Uterus (tissue), 3 donors: ENCODE measurements at regions not wholly inside any gene's neighbourhood (a gene's known extent, or its start where the extent isn't known, plus 50 kb on each side); places are given as distances from the start of the nearest gene placed in this dataset.

Experiments
- DNase-seq, 2 donors: peaks; one replicate each; pipeline ENCODE4 v3.0.0-alpha.2; 2019 to 2020
- H3K27ac ChIP-seq, 2 donors: fragments of 200-600 bp; sonication (generic); 1 replicate in 1 of 2; 2 replicates in 1 of 2; pipeline ENCODE4 v1.5.1; 2016 to 2018
- H3K27me3 ChIP-seq, 2 donors: fragments of 200-600 bp; sonication (generic); one replicate each; pipeline ENCODE4 v1.5.1; 2018 to 2019; ENCODE audit warnings: control low read depth in 1 of 2
- H3K36me3 ChIP-seq, 2 donors: fragments of 200-600 bp; sonication (generic); one replicate each; pipeline ENCODE4 v1.5.1; 2019; ENCODE audit warnings: control low read depth in 1 of 2
- H3K4me1 ChIP-seq, 2 donors: fragments of 200-600 bp; sonication (generic); one replicate each; pipeline ENCODE4 v1.5.1; 2018 to 2019; ENCODE audit warnings: control low read depth in 1 of 2
- H3K4me3 ChIP-seq, 2 donors: fragments of 200-600 bp; sonication (generic); 1 replicate in 1 of 2; 2 replicates in 1 of 2; pipeline ENCODE4 v1.5.1; 2018 to 2019; ENCODE audit warnings: mild to moderate bottlenecking in 1 of 2
- H3K9me3 ChIP-seq, 2 donors: fragments of 200-600 bp; sonication (generic); one replicate each; pipeline ENCODE4 v1.5.1; 2019; ENCODE audit warnings: control low read depth in 1 of 2
- POLR2A ChIP-seq, 2 donors: fragments of 450-650 bp; IDR thresholded peaks; one replicate each; pipeline ENCODE4 v1.6.1; 2016; ENCODE audit warnings: antibody characterized with exemption in 2 of 2, mild to moderate bottlenecking in 1 of 2, moderate library complexity in 1 of 2
- intact Hi-C: fragments of 100-400 bp; cut with DNase I; formaldehyde crosslinking; loops from one replicate; pipeline ENCODE4 v1.15.1; 2023; ENCODE audit warnings: low total_unique reads
- TF ChIP-seq, protein P1 (sequence below), 4 experiments: fragments of 200-600 bp in 2 of 4; fragments of 450-650 bp in 2 of 4; sonication (generic) in 2 of 4; IDR thresholded peaks; one replicate each; pipeline ENCODE4 v1.5.1; 2016 to 2019; ENCODE audit warnings: antibody characterized with exemption in 4 of 4, mild to moderate bottlenecking in 2 of 4, moderate library complexity in 1 of 4
- donor health status: DM: yes; HTN: yes; CAD: no.

DNA sequence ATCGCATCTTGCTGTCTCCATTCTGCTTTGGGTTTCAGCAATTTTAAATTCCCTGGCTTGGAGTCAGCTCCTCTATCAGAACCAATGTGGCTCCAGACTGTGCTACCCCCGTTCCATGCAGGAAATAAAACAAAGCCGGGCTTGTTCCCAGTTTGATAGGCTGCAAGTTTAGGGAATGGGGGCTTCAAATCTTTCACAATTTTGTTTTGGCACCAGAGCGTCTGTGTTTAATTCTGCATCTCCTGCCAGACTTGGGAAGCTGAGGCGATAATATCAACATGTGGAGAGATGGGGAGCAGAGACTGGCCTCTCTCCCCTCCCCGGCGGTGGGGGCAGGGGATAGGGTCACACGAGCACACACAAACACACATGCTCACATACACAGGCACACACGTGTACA, 305.9 kb downstream of the FGFR2 start:
- Histone ChIP-seq H3K27me3 (no peaks in the 10 kb centered on the region), H3K27ac (no peak overlapping the region), H3K4me1 (no peaks in the 10 kb centered on the region), H3K4me3 (no peak overlapping the region), H3K36me3 (no peaks in the 10 kb centered on the region), H3K9me3 (no peaks in the 10 kb centered on the region)
- no peak for DNase-seq
- intact Hi-C loops: no loop called here
- TF ChIP-seq, protein P1, sequence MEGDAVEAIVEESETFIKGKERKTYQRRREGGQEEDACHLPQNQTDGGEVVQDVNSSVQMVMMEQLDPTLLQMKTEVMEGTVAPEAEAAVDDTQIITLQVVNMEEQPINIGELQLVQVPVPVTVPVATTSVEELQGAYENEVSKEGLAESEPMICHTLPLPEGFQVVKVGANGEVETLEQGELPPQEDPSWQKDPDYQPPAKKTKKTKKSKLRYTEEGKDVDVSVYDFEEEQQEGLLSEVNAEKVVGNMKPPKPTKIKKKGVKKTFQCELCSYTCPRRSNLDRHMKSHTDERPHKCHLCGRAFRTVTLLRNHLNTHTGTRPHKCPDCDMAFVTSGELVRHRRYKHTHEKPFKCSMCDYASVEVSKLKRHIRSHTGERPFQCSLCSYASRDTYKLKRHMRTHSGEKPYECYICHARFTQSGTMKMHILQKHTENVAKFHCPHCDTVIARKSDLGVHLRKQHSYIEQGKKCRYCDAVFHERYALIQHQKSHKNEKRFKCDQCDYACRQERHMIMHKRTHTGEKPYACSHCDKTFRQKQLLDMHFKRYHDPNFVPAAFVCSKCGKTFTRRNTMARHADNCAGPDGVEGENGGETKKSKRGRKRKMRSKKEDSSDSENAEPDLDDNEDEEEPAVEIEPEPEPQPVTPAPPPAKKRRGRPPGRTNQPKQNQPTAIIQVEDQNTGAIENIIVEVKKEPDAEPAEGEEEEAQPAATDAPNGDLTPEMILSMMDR (IDR thresholded peaks at IDR 0.05): no peak
- no peak for TF ChIP-seq POLR2A (IDR thresholded peaks at IDR 0.05)

DNA sequence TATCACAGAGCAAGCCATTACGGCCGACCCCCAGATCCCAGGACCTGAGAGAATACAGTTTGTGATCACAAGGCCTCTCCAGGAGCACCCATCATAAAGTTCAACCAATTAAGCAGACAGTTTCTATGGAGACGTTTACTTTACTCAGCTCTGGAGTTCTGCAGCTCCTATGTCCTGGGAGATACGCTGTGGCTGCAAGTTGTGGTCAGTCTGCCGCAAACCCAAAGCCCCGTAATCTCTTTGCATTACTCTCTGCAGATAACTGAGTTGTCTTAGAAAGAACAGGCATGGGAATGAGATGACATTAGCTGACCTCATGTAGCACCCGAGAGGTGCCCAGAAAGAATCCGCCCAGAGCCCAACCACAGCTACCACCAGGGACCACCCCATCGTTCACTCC, 305.1 kb downstream of the FGFR2 start:
- no peak overlapping the region for H3K4me3 ChIP-seq
- TF ChIP-seq POLR2A (IDR thresholded peaks at IDR 0.05): no peak
- TF ChIP-seq, protein P1 (IDR thresholded peaks at IDR 0.05): no peak
- no peaks in the 10 kb centered on the region for H3K27me3 ChIP-seq
- intact Hi-C loops: no loop called here
- H3K4me1 ChIP-seq: no peaks in the 10 kb centered on the region
- no peak overlapping the region for H3K27ac ChIP-seq
- no peak for DNase-seq
- H3K36me3 ChIP-seq: no peaks in the 10 kb centered on the region
- H3K9me3 ChIP-seq: no peaks in the 10 kb centered on the region

DNA sequence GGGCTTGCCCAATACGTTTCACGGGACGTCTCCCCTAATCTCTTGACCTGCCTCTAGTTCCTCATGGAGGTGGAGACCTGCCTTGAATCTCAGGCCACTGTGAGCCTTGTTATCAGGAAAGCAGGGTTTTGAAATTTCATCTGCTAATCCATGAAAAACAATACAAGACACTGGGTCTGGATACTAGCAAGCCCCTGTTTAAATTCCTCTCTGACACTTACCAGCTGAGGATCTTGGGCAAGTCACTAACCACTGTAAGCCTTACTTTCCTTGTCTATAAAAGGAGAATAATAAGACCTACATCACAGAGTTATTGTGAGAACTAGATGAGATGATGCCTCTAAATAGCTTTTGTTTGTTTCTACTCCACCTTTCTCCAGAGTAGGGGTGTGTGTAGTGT, 303.6 kb downstream of the FGFR2 start:
- no peak overlapping the region for H3K27ac ChIP-seq
- no peaks in the 10 kb centered on the region for H3K27me3 ChIP-seq
- intact Hi-C loops: no loop called here
- H3K4me3 ChIP-seq: no peak overlapping the region
- TF ChIP-seq POLR2A (IDR thresholded peaks at IDR 0.05): no peak
- TF ChIP-seq, protein P1 (IDR thresholded peaks at IDR 0.05): no peak
- no peak for DNase-seq
- H3K4me1 ChIP-seq: no peaks in the 10 kb centered on the region
- no peaks in the 10 kb centered on the region for H3K36me3 ChIP-seq
- H3K9me3 ChIP-seq: no peaks in the 10 kb centered on the region

DNA sequence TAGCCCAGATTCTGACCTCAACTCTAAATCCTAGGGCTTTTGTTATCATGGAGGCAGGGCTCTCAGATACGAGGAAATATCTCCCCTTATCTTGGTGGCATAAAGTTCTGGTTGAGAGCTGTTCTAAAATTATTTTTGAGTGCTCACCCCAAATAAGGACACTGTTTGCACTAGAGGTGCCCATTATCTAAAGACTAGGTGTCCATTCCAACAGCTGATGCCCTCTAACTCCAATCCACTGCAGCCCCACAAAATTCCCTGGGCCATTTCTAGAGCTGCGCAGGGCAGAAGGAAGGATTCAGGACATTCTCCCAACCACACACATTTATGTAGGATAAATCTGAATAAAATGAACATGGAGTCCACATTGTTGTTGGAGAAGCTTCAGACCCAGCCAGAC, 301.9 kb downstream of the FGFR2 start:
- H3K27me3 ChIP-seq: no peaks in the 10 kb centered on the region
- no peaks in the 10 kb centered on the region for H3K9me3 ChIP-seq
- H3K4me1 ChIP-seq: no peaks in the 10 kb centered on the region
- H3K27ac ChIP-seq: no peak overlapping the region
- no peak for DNase-seq
- no peaks in the 10 kb centered on the region for H3K36me3 ChIP-seq
- no peak for TF ChIP-seq POLR2A (IDR thresholded peaks at IDR 0.05)
- TF ChIP-seq, protein P1 (IDR thresholded peaks at IDR 0.05): no peak
- no peak overlapping the region for H3K4me3 ChIP-seq
- intact Hi-C loops: no loop called here

DNA sequence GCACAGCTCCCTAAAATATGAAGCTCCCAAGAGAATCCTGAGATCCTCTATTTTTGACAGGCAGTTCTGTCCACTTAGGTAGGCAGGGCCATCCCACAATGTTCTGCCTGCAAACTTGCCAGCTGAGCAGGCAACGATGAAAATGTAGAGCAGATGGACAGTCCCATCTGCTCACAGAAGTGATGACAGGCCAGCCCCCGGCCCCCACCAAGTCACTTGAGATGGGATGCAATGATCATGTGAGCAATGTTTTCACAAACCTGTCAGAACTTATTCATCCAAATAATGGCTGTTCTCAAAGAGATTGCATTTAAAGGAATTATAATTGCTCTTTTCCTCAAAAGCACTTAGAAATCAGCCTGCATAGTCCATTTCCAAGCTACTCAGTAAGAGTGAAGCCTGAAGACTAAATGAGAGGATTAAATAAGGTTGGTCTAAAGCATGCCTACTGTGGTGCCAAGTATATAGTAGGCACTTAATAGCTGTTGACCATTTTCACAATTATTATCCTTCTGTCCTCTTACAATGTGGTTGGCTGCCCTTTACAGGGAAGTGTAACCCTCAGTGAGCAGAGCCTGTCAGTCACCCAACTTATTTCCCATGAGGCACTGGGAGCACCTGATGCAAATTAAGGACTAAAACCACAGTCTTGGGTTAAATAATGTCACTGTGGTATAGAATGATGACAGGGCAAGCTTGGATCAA, 301.2 kb downstream of the FGFR2 start:
- H3K4me3 ChIP-seq: no peak overlapping the region
- no peak overlapping the region for H3K27ac ChIP-seq
- no peak for TF ChIP-seq POLR2A (IDR thresholded peaks at IDR 0.05)
- TF ChIP-seq, protein P1 (IDR thresholded peaks at IDR 0.05): no peak
- no peaks in the 10 kb centered on the region for H3K4me1 ChIP-seq
- DNase-seq: no peak
- H3K36me3 ChIP-seq: no peaks in the 10 kb centered on the region
- H3K9me3 ChIP-seq: no peaks in the 10 kb centered on the region
- intact Hi-C loops: no loop called here
- no peaks in the 10 kb centered on the region for H3K27me3 ChIP-seq
